ENCODE measurements at regions not wholly inside any gene's neighbourhood (a gene's known extent, or its start where the extent isn't known, plus 50 kb on each side); places are given as distances from the start of the nearest gene placed in this dataset.

DNA sequence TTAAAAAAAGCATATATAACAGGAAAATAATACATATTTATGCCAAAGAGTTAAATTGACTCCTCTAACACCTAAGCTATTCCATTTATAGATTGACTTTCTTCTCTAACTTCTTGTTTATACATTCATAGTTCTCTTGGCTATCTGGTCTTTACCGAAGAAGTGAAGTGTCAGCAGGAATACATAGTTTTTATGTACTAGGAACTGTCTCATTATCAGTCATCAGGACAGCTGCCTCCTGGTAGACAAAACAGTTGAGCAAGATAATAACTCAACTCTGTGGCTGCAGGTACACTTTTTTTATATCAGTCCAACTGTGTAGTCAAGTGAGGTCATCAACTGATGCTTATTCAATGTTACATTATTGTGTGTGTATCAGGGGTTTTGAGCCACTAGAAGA lies 1436.0 kb upstream of the NUDT12 start:
- H3K27ac ChIP-seq (ENCODE audit: insufficient read depth, low read length) = no peak overlapping the region
- H3K14ac ChIP-seq (replicated peaks; ENCODE audit: low read depth, low read length) = no peak overlapping the region
- DNase-seq (no peak), ATAC-seq (ENCODE audit: low read depth) (no peak)
- H4K91ac ChIP-seq (ENCODE audit: insufficient read depth, low read depth, low read length) = no peak overlapping the region
- H3K79me1 ChIP-seq (ENCODE audit: low read depth in 1 of 2, low read length in 2 of 2) = no peaks in the 10 kb centered on the region
- H3K4me1 ChIP-seq (ENCODE audit: control insufficient read depth, insufficient read depth, low read length) = no peaks in the 10 kb centered on the region
- H2BK120ac ChIP-seq (ENCODE audit: low read depth, low read length) = no peak overlapping the region
- ChIA-PET CTCF (no interaction called here), POLR2A (ENCODE audit: unreplicated experiment) (no interaction called here)
- H3K9me1 ChIP-seq (ENCODE audit: insufficient read depth, low read length) = no peaks in the 10 kb centered on the region
- no TSS peak for BruUV-seq (replicated peaks)
- H3K9ac ChIP-seq (ENCODE audit: low read depth, low read length) = no peak overlapping the region
- peaks cover 2% of the 10 kb centered on the region; the same call in 1 of the 2 replicates for H3K9me3 ChIP-seq (ENCODE audit: control insufficient read depth, insufficient read depth, low read length)
- no peak overlapping the region for H2AK9ac ChIP-seq (replicated peaks; ENCODE audit: low read depth, low read length, poor library complexity)
- no peak overlapping the region for H2BK20ac ChIP-seq (ENCODE audit: low read depth, low read length)
- no peaks in the 10 kb centered on the region for H3K36me3 ChIP-seq (ENCODE audit: control insufficient read depth, insufficient read depth, low read length)
- intact Hi-C loops (cut with micrococcal nuclease) = no loop called here
- no peak overlapping the region for H3K4ac ChIP-seq (ENCODE audit: low read depth, low read length)
- no peak overlapping the region for H2BK5ac ChIP-seq (ENCODE audit: low read depth, low read length, poor library complexity, severe bottlenecking)
- no peak overlapping the region for H2AK5ac ChIP-seq (ENCODE audit: low read depth, low read length)
- in situ Hi-C loops (cut with MboI; ENCODE audit: low sequenced_read_pairs) = no loop called here
- no peak overlapping the region for H3K18ac ChIP-seq (ENCODE audit: low read depth, low read length)
- H4K5ac ChIP-seq (ENCODE audit: low read depth, low read length) = no peak overlapping the region
- TF ChIP-seq CHD1 (IDR thresholded peaks at IDR 0.05; ENCODE audit: low read depth, low read length) = no peak
- TF ChIP-seq CEBPB (IDR thresholded peaks at IDR 0.05; ENCODE audit: low read depth, low read length) = no peak
- no peak for TF ChIP-seq POLR2A (IDR thresholded peaks at IDR 0.05; ENCODE audit: low read depth, low read length)
- no peak for TF ChIP-seq SMC3 (IDR thresholded peaks at IDR 0.05; ENCODE audit: low read depth, low read length)
- no peak overlapping the region for H3K56ac ChIP-seq (ENCODE audit: extremely low read depth, insufficient read depth, low read length)
- WGBS, 2 experiments (ENCODE audit: extremely low coverage in 2 of 2, insufficient read length in 1 of 2) = no CpG with 5 or more reads among the region's 1 CpG
- H2AFZ ChIP-seq (replicated peaks; ENCODE audit: low read length, poor library complexity) = no peak overlapping the region
- H3K4me3 ChIP-seq (ENCODE audit: insufficient read depth, low read depth, low read length) = no peak overlapping the region
- dilution Hi-C loops (cut with HindIII; ENCODE audit: low sequenced_read_pairs, unreplicated experiment) = no loop called here
- no peaks in the 10 kb centered on the region for H3K27me3 ChIP-seq (ENCODE audit: control insufficient read depth, insufficient read depth, low read length)
- no peak overlapping the region for H2BK15ac ChIP-seq (ENCODE audit: low read depth, low read length)
- H3K23ac ChIP-seq (ENCODE audit: low read depth, low read length) = no peak overlapping the region
- no peak overlapping the region for H4K8ac ChIP-seq (ENCODE audit: low read depth in 2 of 2, low read length in 2 of 2)
- H4K20me1 ChIP-seq (ENCODE audit: insufficient read depth, low read length) = no peaks in the 10 kb centered on the region
- no peak overlapping the region for H3K4me2 ChIP-seq (ENCODE audit: low read depth, low read length)

All from IMR-90 (cell line).